H9 (cell line): ENCODE measurements at regions not wholly inside any gene's neighbourhood (a gene's known extent, or its start where the extent isn't known, plus 50 kb on each side); places are given as distances from the start of the nearest gene placed in this dataset.

Source experiments
- DNase-seq: peaks from one replicate; pipeline ENCODE4 v3.0.0-alpha.2; 2017
- H2AFZ ChIP-seq: one replicate; pipeline ENCODE4 v1.6.1; 2013; ENCODE audit warnings: mild to moderate bottlenecking, low read length, control low read depth, moderate library complexity
- H2AK5ac ChIP-seq: 2 replicates; pipeline ENCODE4 v1.6.1; 2013; ENCODE audit warnings: low read length, control low read depth, mixed read lengths; ENCODE audit not compliant: insufficient read length
- H2BK120ac ChIP-seq: one replicate; pipeline ENCODE4 v1.6.1; 2013; ENCODE audit warnings: low read depth, mild to moderate bottlenecking, low read length, control low read depth, inconsistent platforms; ENCODE audit not compliant: poor library complexity, severe bottlenecking
- H2BK12ac ChIP-seq: 2 replicates; pipeline ENCODE4 v1.6.1; 2013; ENCODE audit warnings: low read length, control low read depth, mixed read lengths, low read depth; ENCODE audit not compliant: insufficient read length
- H2BK15ac ChIP-seq: 2 replicates; pipeline ENCODE4 v1.6.1; 2013; ENCODE audit warnings: low read depth, low read length, control low read depth
- H2BK20ac ChIP-seq: one replicate; pipeline ENCODE4 v1.6.1; 2013; ENCODE audit warnings: low read depth, mild to moderate bottlenecking, low read length, control low read depth, inconsistent platforms; ENCODE audit not compliant: poor library complexity, severe bottlenecking
- H2BK5ac ChIP-seq: 2 replicates; pipeline ENCODE4 v1.6.1; 2013; ENCODE audit warnings: low read length, control low read depth, mixed read lengths; ENCODE audit not compliant: insufficient read length
- H3K14ac ChIP-seq: 2 replicates; pipeline ENCODE4 v1.6.1; 2013; ENCODE audit warnings: low read length, control low read depth; ENCODE audit not compliant: insufficient read depth
- H3K18ac ChIP-seq: 2 replicates; pipeline ENCODE4 v1.6.1; 2013; ENCODE audit warnings: low read depth, mild to moderate bottlenecking, mixed read lengths, low read length, control low read depth; ENCODE audit not compliant: insufficient read length
- H3K23ac ChIP-seq: 2 replicates; pipeline ENCODE4 v1.6.1; 2013; ENCODE audit warnings: low read length, control low read depth, mixed read lengths, low read depth; ENCODE audit not compliant: insufficient read length
- H3K23me2 ChIP-seq: 2 replicates; pipeline ENCODE4 v1.6.1; 2013; ENCODE audit warnings: low read depth, mild to moderate bottlenecking, mixed read lengths, low read length, control low read depth; ENCODE audit not compliant: insufficient read length, poor library complexity, severe bottlenecking
- H3K27ac ChIP-seq: 2 replicates; pipeline ENCODE4 v1.5.1; 2013; ENCODE audit warnings: low read length, control low read depth, mixed read lengths, low read depth; ENCODE audit not compliant: insufficient read length
- H3K27me3 ChIP-seq: 2 replicates; pipeline ENCODE4 v1.6.1; 2013; ENCODE audit warnings: low read length, control low read depth, inconsistent platforms; ENCODE audit not compliant: insufficient read depth
- H3K4ac ChIP-seq: 2 replicates; pipeline ENCODE4 v1.6.1; 2013; ENCODE audit warnings: low read depth, mild to moderate bottlenecking, control low read depth, inconsistent platforms, low read length, moderate library complexity
- H3K4me1 ChIP-seq: 2 replicates; pipeline ENCODE4 v1.6.1; 2013; ENCODE audit warnings: low read length, control low read depth, inconsistent platforms; ENCODE audit not compliant: insufficient read depth
- H3K4me2 ChIP-seq: 2 replicates; pipeline ENCODE4 v1.6.1; 2013; ENCODE audit warnings: low read length, control low read depth, mixed read lengths; ENCODE audit not compliant: insufficient read length, insufficient read depth
- H3K56ac ChIP-seq: 2 replicates; pipeline ENCODE4 v1.6.1; 2013; ENCODE audit warnings: low read depth, mild to moderate bottlenecking, mixed read lengths, low read length, control low read depth; ENCODE audit not compliant: insufficient read length
- H3K79me1 ChIP-seq: 2 replicates; pipeline ENCODE4 v1.6.1; 2013; ENCODE audit warnings: low read depth, mild to moderate bottlenecking, moderate library complexity, low read length, control low read depth, inconsistent platforms; ENCODE audit not compliant: insufficient read depth, poor library complexity, severe bottlenecking
- H3K79me2 ChIP-seq: 2 replicates; pipeline ENCODE4 v1.6.1; 2013; ENCODE audit warnings: low read length, control low read depth, inconsistent platforms; ENCODE audit not compliant: insufficient read depth
- H3K9ac ChIP-seq: 2 replicates; pipeline ENCODE4 v1.6.1; 2013; ENCODE audit warnings: low read length, control low read depth, mixed read lengths; ENCODE audit not compliant: insufficient read length; ENCODE audit errors: extremely low read depth
- H3K9me3 ChIP-seq: one replicate; pipeline ENCODE4 v1.6.1; 2013; ENCODE audit warnings: low read depth, low read length, inconsistent platforms; ENCODE audit not compliant: control insufficient read depth
- H3T11ph ChIP-seq: one replicate; pipeline ENCODE4 v1.6.1; 2013; ENCODE audit warnings: mild to moderate bottlenecking, low read length, control low read depth, inconsistent platforms
- H4K20me1 ChIP-seq: one replicate; pipeline ENCODE4 v1.6.1; 2013; ENCODE audit not compliant: control insufficient read depth, insufficient read length, insufficient read depth
- H4K5ac ChIP-seq: 2 replicates; pipeline ENCODE4 v1.6.1; 2013; ENCODE audit warnings: low read depth, mild to moderate bottlenecking, mixed read lengths, low read length, control low read depth; ENCODE audit not compliant: insufficient read length
- H4K8ac ChIP-seq: replicated peaks from 2 replicates; pipeline ENCODE4 v1.6.1; 2013; ENCODE audit warnings: low read length, control low read depth, mixed read lengths, low read depth; ENCODE audit not compliant: insufficient read length
- H4K91ac ChIP-seq: 2 replicates; pipeline ENCODE4 v1.6.1; 2013; ENCODE audit warnings: low read depth, mild to moderate bottlenecking, moderate library complexity, mixed read lengths, low read length, control low read depth; ENCODE audit not compliant: insufficient read length
- H3K27ac Mint-ChIP-seq, 3 experiments: 2 replicates in 2 of 3; 3 replicates in 1 of 3; pipeline ENCODE4 v1.8.0; 2020 to 2021; ENCODE audit warnings: mixed read lengths in 3 of 3, mild to moderate bottlenecking in 1 of 3, moderate library complexity in 1 of 3
- H3K27me3 Mint-ChIP-seq: 2 replicates; pipeline ENCODE4 v1.8.0; 2021; ENCODE audit warnings: low read depth, mild to moderate bottlenecking, moderate library complexity, mixed read lengths
- H3K36me3 Mint-ChIP-seq, 3 experiments: 2 replicates in 2 of 3; 3 replicates in 1 of 3; pipeline ENCODE4 v1.8.0; 2020 to 2021; ENCODE audit warnings: low read depth in 3 of 3, mixed read lengths in 3 of 3; ENCODE audit not compliant: insufficient read depth in 1 of 3
- H3K4me1 Mint-ChIP-seq, 2 experiments: 2 replicates each; pipeline ENCODE4 v1.8.0; 2020; ENCODE audit warnings: mixed read lengths in 2 of 2
- H3K4me3 Mint-ChIP-seq, 2 experiments: 2 replicates in 1 of 2; 3 replicates in 1 of 2; pipeline ENCODE4 v1.8.0; 2020 to 2021; ENCODE audit warnings: mild to moderate bottlenecking in 2 of 2, mixed read lengths in 2 of 2, moderate library complexity in 1 of 2
- H3K9me3 Mint-ChIP-seq, 2 experiments: 2 replicates in 1 of 2; 3 replicates in 1 of 2; pipeline ENCODE4 v1.8.0; 2020; ENCODE audit warnings: mild to moderate bottlenecking in 2 of 2, mixed read lengths in 2 of 2, moderate library complexity in 1 of 2
- WGBS: extraction: QIAGEN DNeasy Blood & Tissue Kit; methylation state at CpG from one replicate; pipeline ENCODE4 v1.1.7; 2013; ENCODE audit warnings: missing lambda C conversion rate, low lambda C conversion rate, mixed read lengths; ENCODE audit not compliant: insufficient read length; ENCODE audit errors: extremely low coverage; 5-methylcytosine and 5-hydroxymethylcytosine counted together
- TF ChIP-seq, protein P1 (sequence below): fragments of 200-600 bp; sonication (generic); conservative IDR thresholded peaks from 3 replicates; pipeline ENCODE4 v1.8.0; 2021; ENCODE audit warnings: antibody characterized with exemption, mild to moderate bottlenecking

DNA sequence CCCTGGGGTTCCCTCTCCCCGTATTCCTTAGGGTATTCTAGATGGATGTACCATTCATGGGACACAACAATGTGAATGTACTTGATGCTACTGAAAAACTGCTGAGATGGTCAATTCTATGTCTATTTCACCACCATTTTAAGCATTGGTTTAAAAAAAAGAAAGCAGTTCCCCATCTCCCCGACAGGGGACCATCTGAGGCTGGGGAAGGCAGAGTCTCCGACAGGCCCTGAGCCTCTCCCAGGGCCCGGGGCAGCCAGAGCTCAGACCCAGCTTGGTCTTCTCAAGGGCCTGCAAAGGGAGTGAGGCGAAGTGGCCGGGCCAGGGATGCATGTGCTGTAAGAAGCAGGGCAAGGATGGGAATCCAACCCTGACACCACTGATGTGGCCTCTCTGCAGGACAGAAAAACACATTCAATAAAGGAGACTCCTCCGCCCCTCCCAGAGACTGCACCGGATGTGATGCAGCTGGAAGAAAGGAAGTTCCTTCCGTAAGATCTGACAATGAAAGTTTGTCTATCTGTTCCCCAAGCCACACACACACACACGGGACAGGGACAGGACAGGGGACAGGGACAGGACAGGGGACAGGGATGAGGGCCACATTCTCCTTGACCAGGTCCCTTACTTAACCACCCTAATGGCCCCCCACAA is 234.1 kb downstream of the BCL11B start:
- Histone ChIP-seq H3K79me1 (no peaks in the 10 kb centered on the region), H2AFZ (no peak overlapping the region), H3T11ph (no peak overlapping the region), H3K23me2 (no peaks in the 10 kb centered on the region), H4K5ac (no peak overlapping the region), H3K4me1 (no peaks in the 10 kb centered on the region), H3K18ac (no peak overlapping the region), H2BK120ac (no peak overlapping the region), H3K9me3 (no peaks in the 10 kb centered on the region), H2AK5ac (no peak overlapping the region), H4K8ac (no peak overlapping the region), H4K20me1 (no peaks in the 10 kb centered on the region), H2BK15ac (no peak overlapping the region), H4K91ac (no peak overlapping the region), H2BK20ac (no peak overlapping the region), H3K79me2 (no peaks in the 10 kb centered on the region), H3K4me2 (no peak overlapping the region), H3K23ac (no peak overlapping the region), H3K14ac (no peak overlapping the region), H3K27ac (no peak overlapping the region), H3K56ac (no peak overlapping the region), H2BK5ac (no peak overlapping the region), H3K4ac (no peak overlapping the region), H2BK12ac (no peak overlapping the region), H3K9ac (no peak overlapping the region), H3K27me3 (no peaks in the 10 kb centered on the region)
- TF ChIP-seq, protein P1, sequence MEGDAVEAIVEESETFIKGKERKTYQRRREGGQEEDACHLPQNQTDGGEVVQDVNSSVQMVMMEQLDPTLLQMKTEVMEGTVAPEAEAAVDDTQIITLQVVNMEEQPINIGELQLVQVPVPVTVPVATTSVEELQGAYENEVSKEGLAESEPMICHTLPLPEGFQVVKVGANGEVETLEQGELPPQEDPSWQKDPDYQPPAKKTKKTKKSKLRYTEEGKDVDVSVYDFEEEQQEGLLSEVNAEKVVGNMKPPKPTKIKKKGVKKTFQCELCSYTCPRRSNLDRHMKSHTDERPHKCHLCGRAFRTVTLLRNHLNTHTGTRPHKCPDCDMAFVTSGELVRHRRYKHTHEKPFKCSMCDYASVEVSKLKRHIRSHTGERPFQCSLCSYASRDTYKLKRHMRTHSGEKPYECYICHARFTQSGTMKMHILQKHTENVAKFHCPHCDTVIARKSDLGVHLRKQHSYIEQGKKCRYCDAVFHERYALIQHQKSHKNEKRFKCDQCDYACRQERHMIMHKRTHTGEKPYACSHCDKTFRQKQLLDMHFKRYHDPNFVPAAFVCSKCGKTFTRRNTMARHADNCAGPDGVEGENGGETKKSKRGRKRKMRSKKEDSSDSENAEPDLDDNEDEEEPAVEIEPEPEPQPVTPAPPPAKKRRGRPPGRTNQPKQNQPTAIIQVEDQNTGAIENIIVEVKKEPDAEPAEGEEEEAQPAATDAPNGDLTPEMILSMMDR: peak; percentile 66
- peak; percentile 62 for DNase-seq
- no peaks in the 10 kb centered on the region; the same call in none of the 2 replicates for H3K27me3 Mint-ChIP-seq
- H3K36me3 Mint-ChIP-seq: no peaks in the 10 kb centered on the region
- H3K9me3 Mint-ChIP-seq: no peaks in the 10 kb centered on the region; a peak in 3 of 5 replicates
- no peak overlapping the region for H3K4me3 Mint-ChIP-seq
- peaks cover 18 to 24% of the 10 kb centered on the region in 2 experiments for H3K4me1 Mint-ChIP-seq
- H3K27ac Mint-ChIP-seq: peak overlapping the region in 1 of 3 experiments; percentile 52; a peak in 1 of 7 replicates
- WGBS: no CpG with 5 or more reads among the region's 10 CpGs
